Kidney epithelial cell (primary cell): ENCODE measurements at regions not wholly inside any gene's neighbourhood (a gene's known extent, or its start where the extent isn't known, plus 50 kb on each side); places are given as distances from the start of the nearest gene placed in this dataset.

ENCODE experiments used
- DNase-seq: peaks from one replicate; pipeline ENCODE4 v3.0.0-alpha.2; 2010; ENCODE audit warnings: low read depth
- H3K27me3 ChIP-seq: 2 replicates; pipeline ENCODE4 v1.6.0; 2011; ENCODE audit warnings: low read length; ENCODE audit not compliant: control insufficient read depth, insufficient read depth
- H3K36me3 ChIP-seq: 2 replicates; pipeline ENCODE4 v1.5.1; 2011; ENCODE audit warnings: low read length; ENCODE audit not compliant: control insufficient read depth, insufficient read depth
- H3K4me3 ChIP-seq: 2 replicates; pipeline ENCODE4 v1.5.1; 2011; ENCODE audit warnings: low read depth, mild to moderate bottlenecking, control low read depth, low read length
- TF ChIP-seq, protein P1 (sequence below): IDR thresholded peaks from 2 replicates; pipeline ENCODE4 v1.5.1; 2011; ENCODE audit warnings: mild to moderate bottlenecking, moderate library complexity, low read length, control low read depth, inconsistent platforms; ENCODE audit not compliant: insufficient read depth, poor library complexity, severe bottlenecking

DNA sequence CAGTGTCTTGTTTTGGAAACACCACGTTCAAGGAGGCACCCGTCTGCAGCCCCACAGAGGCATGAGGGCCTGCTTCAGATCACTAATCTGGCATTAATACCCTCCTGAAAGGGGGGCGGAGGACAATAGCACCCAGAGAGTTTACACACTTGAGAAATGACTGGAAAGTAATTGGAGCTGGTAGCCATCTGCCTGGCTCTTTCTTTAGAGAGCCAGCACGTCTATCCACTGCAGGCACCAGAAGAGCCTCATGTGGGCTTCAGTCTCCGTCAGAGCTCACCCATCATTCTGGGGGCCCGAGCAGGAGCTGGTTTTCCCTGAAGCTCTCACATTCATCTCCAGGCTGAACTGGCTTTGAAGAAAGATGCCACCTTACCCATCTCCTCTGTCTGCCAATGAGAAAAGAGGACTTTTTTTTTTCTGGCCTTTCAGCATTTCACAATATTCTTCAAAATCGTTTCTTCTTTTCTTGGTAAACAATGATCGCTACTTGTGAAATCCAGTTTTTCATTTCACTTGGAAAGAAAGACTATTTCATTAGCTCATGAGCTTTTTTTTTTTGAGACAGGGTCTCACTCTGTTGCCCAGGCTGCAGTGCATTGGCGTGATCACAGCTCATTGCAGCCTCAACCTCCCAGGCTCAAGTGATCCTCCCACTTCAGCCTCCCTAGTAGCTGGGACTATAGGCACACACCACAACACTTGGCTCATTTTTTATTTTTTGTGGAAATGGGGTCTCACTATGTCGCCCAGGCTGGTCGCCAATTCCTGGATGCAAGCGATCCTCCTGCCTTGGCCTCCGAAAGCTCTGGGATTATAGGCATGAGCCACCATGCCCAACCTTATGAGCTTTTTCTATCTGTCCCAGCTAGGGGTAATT is 124.7 kb upstream of the ZNF217 start:
- H3K4me3 ChIP-seq: no peak overlapping the region
- TF ChIP-seq, protein P1, sequence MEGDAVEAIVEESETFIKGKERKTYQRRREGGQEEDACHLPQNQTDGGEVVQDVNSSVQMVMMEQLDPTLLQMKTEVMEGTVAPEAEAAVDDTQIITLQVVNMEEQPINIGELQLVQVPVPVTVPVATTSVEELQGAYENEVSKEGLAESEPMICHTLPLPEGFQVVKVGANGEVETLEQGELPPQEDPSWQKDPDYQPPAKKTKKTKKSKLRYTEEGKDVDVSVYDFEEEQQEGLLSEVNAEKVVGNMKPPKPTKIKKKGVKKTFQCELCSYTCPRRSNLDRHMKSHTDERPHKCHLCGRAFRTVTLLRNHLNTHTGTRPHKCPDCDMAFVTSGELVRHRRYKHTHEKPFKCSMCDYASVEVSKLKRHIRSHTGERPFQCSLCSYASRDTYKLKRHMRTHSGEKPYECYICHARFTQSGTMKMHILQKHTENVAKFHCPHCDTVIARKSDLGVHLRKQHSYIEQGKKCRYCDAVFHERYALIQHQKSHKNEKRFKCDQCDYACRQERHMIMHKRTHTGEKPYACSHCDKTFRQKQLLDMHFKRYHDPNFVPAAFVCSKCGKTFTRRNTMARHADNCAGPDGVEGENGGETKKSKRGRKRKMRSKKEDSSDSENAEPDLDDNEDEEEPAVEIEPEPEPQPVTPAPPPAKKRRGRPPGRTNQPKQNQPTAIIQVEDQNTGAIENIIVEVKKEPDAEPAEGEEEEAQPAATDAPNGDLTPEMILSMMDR: no peak
- DNase-seq: no peak
- no peaks in the 10 kb centered on the region for H3K36me3 ChIP-seq
- no peaks in the 10 kb centered on the region for H3K27me3 ChIP-seq

DNA sequence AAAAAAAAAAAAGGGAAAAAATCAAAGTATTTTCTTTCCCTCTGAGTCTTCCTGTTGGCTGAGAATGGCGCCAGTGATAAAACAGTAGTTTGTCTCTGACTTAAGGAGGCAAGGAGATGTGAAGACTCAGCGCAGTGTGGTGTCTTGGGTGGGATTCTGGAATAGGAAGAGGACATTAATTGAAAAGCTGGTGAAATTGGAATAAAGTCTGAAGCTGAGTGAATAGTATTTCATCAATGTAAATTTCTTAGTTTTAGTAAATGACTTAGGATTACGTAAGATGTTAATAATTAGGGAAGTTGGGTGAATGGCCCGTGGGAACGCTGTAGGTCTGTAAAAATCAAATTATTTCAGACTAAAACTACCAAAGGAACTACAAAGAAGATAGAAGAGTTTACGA is 122.8 kb upstream of the ZNF217 start:
- H3K27me3 ChIP-seq: no peaks in the 10 kb centered on the region
- DNase-seq: no peak
- TF ChIP-seq, protein P1: no peak
- no peaks in the 10 kb centered on the region for H3K36me3 ChIP-seq
- no peak overlapping the region for H3K4me3 ChIP-seq

DNA sequence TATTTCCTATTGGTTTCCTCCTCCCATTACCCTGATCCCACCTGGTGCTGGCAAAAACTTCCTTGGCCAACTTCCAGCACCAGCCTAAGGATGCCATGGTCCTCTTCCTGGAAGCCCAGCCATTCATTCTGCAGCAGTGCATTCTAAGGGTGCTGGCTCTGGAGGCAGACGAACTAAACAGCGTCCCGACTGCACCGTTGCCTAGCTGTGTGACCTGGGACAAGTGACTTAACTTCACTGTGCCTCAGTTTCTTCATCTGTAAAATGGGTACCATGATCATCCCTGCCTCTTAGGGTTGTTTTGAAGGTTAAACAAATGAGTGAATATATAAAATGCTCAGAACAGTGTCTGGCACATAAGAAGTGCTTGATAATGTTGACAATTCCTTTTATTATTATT is 120.9 kb upstream of the ZNF217 start:
- no peak overlapping the region for H3K4me3 ChIP-seq
- no peak for DNase-seq
- H3K27me3 ChIP-seq: no peaks in the 10 kb centered on the region
- no peaks in the 10 kb centered on the region for H3K36me3 ChIP-seq
- TF ChIP-seq, protein P1: no peak

DNA sequence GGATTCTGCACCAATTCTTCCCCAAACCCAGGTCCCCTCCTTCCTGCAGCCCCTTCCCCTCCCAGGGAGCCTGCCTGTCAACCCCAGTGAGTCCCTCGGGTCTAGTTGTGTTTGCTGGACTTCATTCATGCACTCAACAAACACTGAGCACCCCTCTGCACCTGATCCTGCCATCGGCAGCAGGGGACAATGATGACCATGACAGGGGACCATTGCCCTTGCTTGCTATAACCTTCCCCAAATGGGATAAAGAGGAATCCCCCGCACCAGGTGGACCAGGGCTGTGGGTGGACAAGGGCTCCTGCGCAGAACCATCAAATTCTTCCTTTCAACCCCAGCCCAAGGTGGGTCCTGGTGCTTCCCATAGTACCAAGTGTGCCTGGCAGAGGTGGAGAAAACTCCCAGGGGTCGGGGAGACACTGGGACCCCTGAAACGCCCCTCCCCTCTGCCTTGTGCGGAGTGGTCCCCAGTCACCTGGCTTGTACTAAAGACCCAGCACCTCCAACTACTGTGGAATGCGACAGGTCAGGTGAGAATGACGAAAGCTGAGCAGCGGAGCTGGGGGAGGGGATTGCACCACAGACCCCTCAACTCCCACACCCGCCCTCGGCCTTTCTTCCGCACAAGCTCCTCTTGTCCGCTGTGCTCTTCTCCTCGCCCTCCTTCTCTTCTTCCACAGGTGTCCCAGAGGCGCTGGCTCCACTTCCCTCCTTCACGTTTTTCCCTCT is 119.9 kb upstream of the ZNF217 start:
- Histone ChIP-seq H3K36me3 (no peaks in the 10 kb centered on the region), H3K27me3 (no peaks in the 10 kb centered on the region), H3K4me3 (no peak overlapping the region)
- no peak for DNase-seq
- TF ChIP-seq, protein P1: no peak

DNA sequence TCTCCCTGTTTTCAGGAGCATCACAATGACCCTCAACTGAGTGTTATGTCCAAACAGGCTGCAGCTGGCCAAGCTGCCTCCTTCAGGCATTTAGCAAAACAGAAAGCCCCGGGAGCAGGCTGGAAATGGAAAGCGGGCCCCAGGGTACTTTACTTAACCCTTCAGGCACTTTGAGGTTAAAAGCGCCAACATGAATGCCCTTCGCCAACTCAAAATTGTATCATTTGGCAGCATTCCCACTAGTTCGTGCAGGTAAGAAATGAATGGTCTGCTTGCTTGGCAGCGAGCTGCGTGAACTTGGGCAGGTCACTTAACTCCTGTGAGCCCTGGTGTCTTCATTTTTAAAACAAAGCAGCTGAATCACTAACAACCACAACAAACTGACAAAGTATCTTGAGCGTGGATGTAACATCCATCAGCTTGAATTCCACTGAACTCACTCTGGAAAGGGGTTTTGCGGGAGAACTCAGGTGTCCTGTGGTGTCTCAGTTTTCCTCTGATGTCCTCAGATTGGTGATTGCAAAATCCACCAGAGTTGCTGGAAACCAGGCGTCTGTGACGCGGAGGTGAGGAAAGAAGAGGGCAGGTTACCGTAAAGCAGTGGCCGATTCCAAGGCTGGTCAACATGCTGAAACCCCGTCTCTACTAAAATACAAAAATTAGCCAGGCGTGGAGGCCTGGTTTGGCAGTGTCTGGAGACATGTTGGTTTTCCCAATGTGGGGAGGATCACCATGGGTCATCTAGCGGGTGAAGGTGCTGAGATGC is 118.8 kb upstream of the ZNF217 start:
- Histone ChIP-seq H3K36me3 (no peaks in the 10 kb centered on the region), H3K27me3 (no peaks in the 10 kb centered on the region), H3K4me3 (no peak overlapping the region)
- TF ChIP-seq, protein P1: no peak
- no peak for DNase-seq
